GM21381 (cell line): ENCODE measurements at regions not wholly inside any gene's neighbourhood (a gene's known extent, or its start where the extent isn't known, plus 50 kb on each side); places are given as distances from the start of the nearest gene placed in this dataset.

Source experiments
- ATAC-seq: cut with Tn5 transposase; IDR thresholded peaks from one replicate; pipeline ENCODE4 v1.9.1; 2021; ENCODE audit warnings: mild to moderate bottlenecking, moderate library complexity; ENCODE audit not compliant: unreplicated experiment

DNA sequence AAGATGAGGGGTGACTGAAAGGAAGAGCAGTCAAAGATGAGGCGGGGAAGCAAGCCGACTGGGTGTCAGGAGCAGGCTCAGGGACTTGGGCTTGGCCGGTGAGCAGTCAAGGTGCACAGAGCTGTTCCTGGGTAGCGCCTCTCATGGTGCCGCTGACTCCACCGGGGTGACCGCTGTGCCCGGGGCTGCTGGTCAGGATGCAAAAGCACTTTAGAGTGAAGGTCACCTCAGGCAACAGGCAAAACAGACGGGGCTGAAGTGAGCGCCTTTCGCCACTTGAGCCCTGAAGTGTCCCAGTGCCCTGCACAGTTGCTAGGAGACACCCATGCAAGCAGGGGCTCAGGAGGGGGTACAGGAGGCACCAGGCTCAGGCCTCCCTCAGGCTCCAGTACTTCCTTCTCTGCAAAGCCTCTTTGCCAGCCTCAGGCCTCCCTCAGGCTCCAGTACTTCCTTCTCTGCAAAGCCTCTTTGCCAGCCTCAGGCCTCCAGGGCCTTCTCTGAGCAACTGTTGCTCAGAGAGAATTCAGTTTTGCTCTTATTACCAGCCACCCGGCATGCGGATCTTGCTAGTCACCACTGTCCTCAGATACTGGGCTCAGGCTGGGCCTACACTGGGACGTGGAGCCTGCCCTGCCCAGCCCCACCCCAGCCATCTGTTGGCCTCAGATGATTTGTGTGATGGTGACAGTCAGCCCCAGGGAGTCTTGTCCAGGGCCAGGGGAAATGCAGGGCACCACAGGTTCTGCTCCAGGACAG is 99.7 kb upstream of the IRF2BP2 start:
- ATAC-seq = no peak

DNA sequence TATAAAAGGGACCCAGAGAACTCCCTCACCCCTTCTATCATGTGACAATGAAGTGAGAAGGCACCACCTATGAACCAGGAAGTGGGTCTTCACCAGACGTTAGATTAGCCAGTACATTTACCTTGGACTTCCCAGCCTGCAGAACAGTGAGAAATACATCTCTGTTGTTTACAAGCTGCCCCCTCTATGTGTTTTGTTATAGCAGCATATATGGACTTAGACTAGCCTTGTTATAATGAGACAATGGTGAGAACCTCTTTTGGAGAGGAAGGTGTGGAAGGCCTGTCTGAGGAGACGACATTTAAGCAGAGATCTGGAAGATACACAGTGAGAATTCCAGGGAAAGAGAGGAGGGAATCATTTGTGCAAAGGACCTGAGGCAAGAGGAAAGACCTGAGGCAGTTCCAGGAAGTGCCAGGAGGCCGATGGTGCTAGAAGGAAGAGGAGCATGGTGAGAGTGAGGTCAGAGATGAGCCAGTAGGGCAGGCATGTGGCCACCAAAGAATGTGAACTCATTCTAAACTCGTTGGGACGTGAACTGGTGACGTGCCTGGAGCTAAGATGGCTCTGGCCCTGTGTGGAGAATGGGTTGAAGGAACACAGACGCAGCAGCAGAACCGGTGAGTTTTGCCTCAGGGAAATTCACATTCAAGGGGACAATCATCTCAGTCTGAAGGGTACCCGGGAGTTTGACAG is 98.9 kb upstream of the IRF2BP2 start:
- no peak for ATAC-seq

DNA sequence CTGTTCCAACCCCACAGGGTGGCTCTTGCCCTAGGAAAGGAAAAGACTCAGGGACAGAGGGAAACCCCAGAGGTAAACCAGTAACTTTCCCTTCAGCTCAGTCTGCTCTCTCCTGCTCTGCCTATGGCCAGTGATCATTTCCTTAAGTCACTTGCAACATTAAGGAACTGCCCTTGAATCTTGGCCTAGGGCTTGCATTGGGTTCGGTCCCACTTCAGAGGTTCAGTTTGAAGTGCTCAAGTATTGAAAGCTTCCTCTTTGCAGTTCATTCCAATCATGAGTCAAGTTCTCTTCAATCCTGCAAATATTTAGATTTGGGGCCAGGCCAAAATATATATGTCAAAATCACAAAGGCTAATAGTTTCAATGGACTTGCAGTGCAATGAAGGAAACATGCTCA is 97.7 kb upstream of the IRF2BP2 start:
- no peak for ATAC-seq

DNA sequence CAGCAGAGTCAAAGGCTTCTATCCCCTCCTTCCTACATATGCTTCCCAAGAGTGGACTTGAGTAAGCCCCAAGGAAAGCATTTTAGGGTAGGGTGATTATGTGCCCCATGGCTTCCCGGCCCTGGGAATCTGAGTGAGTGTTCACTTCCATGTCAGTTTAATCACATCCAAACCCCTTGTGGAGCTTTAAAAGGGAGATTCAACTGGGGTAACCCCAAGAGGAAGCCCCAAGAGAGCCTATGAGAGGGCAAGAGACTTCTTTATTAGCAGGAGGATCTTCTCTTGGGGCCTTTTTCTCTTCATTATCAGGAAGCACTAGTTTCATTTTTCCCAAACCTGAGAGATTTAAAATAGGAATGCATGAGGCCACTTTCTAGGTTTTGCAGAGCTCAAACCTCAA is 97.0 kb upstream of the IRF2BP2 start:
- no peak for ATAC-seq

DNA sequence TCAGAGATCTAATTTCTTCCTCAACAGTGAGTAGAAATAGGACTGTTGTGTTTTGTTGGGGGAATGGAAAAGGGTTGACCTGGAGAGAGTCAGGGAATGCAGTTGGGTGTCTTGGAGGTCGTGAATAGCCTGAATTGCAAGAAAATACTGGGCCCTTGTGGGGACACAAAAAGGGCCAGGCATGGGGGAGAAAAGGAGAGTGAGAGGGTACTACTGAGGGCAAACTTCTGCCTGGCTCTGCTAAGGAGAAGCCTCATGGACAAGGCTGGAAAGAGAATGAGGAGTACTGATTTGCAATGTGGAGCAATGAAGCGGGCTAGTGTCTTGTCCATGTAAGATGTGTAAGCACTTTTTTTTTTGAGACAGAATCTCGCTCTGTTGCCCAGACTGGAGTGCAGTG is 96.2 kb upstream of the IRF2BP2 start:
- no peak for ATAC-seq

DNA sequence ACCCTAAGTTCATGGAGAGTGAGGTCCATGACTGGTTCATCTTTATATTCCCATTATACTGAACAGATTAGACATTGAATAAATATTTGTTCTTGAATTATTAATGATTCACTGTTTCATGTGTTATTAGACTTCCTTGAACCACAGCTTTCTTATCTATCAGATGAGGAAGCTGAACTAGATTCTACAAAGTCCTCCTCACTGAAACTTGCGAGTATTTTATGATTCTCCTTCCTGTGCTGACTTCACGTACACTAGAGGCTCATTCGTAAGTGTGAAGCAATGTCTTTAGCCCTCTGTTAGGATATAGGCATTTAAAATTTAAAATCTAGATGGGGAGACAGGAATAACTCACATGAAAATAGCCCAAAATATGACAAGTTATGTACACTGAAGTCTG is 95.6 kb upstream of the IRF2BP2 start:
- ATAC-seq = no peak

DNA sequence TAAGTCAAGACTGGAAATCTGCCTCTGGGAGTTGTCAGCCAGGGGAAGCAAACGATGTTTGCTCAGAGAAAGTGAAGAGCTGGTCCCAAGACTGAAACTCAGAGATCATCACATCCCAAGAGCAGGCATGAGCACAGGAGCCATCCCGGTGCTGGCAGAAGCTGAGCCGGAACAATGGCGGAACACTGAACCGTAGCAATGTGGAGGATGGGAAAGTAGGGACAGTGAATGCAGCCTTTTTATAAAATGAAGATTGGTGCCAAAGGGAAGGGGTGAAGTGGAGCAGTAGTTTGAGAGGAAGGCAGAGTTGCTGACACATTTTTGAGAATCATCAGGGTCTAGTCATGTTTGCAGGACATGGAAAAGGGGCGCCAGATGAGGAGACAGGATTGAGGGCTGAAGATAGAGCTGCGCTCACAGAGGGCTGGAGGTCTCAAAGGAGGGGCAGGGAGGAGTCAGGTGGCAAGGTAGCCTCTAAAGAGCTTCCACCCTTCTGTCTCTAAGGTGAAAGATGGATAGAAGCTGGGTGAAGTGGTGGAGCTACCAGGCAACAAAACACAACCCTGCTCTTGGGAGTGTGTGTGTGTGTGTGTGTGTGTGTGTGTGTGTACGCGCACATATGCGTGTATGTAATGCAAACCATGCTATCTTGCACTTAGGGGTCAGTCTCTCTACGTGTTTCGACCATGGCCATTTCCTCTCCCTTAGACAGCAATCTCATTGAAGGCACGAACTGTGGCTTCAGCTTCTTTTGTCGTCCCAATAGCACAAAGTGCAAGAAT is 94.3 kb upstream of the IRF2BP2 start:
- ATAC-seq = no peak

DNA sequence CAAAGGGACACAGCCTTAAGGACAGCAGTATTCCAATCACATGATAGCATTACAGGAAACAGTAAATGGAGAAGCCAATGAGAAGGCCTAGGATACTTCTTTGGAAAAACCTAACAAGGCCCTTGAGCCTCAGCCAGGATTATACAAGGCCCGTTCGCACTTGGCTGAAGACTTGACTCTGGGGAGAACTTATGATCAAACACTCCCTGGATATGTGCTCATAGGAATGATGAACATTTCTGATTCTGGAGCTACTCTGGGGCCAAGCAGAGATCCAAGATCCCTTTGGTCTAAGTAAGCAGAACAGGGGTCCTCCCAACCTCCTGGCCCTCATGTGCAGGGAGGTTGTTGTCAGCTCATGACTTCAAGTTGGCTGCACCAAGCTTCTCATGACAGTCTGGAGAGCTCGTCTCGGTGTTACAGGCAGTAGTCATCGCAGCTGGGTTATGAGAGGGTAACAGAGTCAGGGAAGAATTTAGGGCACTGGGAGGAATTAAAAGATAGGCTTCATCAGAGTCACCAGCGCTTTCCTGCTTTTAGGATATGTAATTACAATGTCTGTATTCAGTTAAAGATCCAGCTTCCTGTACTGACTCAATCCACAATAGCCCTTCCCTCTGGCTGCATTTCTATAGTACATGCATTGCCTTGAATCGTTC is 92.5 kb upstream of the IRF2BP2 start:
- no peak for ATAC-seq

DNA sequence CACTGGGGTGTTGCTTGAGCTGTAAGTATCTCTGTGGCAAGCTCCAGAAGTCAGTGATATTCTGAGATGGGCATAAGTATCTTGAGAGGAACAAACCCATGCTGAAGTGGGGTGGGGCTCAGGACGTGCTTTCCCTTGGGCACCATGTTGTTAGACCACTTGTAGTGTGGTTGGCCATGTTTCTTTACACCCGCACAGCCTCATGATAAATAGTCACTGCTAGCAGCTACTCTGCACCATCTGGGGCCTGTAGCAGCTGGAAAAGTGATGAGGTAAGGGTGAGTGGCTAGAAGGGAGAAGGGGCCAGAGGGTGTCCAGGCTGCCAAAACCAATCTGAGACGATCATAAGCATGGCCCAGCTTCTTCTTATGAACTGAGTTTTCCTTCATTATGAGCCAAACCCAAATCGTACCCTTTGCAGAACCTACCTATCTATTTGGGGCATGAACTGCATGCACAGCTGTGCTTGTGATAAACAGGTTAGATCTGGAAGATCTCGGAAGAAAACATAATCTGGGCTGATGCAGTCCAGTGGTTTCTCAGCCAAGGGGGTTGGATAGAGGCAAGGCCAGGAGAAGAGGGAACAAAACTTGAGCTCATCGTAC is 91.9 kb upstream of the IRF2BP2 start:
- no peak for ATAC-seq

DNA sequence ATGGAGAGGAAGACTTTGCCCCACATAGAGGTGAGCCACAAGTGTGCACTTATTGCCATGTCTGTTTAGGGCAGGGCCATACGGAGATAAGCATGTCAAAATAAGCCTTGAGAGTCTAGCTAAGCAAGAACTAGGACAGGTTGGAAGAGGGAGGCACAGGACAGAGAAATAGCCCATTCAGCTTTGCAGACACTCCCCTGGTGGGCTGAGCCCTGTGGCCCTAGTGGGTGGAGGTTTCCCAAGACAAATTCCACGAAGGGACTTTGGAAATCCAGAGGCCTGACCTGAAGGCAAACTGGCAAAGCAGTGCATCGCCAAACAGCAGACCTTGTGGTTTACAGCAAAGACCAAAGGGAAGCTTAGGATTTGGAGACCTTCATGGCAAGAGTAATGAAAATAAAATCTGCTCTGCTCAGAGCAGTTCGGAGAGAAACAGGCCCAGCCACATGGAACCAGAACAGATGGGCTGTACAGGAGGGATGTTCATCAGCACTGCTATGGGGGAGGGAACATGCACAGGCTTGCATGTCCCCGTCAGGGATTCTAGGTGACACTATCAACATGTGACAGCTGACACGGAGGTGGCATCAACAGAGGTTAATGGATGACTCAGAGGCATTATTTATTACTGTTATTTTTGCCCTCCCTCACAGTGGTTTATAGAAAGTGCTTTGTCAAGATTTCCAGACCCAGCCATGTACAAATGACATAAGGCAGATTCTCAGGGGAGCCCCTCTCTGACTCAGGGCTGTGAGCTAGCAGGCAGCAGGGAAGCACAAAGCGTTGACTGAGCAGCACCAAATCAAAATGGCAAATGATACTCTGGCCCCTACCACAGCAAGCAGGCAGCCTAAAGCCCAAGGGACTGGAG is 90.1 kb upstream of the IRF2BP2 start:
- peak; percentile 59 for ATAC-seq

DNA sequence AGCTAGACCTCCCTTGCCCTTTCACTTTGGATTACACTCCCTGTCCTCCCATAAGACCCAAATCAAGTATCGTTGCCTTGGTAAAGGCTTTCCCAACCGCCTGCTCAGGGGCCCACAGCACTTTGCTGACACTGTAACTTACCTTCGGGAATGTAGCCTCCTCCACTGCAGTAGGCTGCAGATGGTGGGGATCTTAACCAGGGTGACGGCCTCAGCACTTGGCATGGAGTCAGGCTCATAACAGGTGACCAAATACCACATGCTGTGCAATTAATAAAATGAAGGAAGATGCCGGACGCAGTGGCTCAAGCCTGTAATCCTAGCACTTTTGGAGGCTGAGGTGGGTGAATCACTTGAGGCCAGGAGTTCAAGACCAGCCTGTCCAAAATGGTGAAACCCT is 88.7 kb upstream of the IRF2BP2 start:
- ATAC-seq = no peak

DNA sequence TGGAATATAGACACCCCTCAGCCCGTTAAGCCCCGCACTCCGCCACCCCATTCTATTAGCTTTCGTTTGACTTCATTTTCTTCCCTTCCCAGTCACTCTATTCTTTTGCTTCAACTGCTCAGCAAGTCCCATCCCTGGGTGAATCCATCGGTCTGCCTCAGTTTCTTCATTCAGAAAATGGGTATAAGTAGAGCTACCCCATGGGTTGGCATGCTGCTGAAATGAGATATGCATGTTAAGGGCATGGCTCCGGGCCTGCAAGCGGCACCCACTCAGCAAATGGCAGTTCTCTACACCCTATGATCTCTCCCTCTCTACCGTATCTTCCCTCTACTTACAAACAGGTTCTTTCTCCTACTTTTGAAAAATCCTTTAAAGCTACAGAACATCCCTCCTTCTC is 87.8 kb upstream of the IRF2BP2 start:
- no peak for ATAC-seq

DNA sequence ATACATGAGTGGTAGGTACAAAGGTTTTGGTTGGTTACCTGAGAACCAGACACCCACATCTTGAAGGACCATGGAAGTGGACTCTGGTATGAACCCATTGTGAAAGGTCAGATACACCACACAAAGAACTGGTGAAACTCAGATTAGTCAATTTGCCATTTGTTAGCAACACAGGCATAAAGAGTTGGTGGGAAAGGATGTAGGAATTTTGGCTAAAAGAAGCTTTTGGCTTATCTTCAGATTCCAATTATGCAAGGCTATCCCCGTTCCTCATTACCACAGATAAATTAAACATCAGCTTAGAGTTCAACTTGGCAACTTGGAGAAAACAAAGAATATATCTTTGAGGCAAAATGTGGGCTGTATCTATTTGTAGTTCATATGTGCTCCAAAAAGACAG is 87.0 kb upstream of the IRF2BP2 start:
- no peak for ATAC-seq

DNA sequence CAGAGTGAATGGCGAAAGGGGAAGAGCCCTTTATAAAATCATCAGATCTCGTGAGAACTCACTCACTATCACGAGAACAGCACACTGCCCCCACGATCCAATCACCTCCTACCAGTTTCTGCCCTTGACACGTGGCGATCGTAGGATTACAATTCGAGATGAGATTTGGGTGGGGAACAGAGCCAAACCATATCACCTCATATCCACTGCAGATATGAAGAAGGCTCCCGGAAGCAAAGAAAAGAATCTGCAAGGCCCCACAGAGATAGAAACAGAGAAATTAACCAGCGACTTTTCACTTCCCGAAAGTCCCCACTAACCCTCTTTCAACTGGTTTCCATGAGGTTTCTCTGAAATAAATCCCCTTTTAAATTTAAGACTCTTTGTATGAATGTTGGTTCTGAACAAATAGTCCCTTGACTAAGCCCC is 86.2 kb upstream of the IRF2BP2 start:
- peak; percentile 68 for ATAC-seq

DNA sequence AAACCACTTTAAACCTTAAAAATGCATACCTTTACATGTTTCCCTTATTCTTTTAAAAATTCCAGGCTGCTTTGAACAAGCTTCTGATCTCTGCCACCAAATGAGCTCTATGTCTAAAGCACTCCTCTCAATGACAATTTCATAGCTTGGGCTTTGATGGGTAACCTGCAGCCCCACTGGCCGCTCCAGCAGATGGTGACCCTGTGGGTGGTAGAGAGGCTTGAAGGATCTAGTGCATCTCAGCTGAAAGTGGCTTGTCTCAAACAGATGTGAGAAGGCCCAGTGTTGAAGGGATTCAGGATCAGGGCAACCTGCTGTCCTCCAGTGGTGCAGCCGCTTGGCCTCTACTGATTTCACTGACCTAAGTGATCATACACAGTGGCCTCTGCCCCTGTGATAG is 84.7 kb upstream of the IRF2BP2 start:
- no peak for ATAC-seq

DNA sequence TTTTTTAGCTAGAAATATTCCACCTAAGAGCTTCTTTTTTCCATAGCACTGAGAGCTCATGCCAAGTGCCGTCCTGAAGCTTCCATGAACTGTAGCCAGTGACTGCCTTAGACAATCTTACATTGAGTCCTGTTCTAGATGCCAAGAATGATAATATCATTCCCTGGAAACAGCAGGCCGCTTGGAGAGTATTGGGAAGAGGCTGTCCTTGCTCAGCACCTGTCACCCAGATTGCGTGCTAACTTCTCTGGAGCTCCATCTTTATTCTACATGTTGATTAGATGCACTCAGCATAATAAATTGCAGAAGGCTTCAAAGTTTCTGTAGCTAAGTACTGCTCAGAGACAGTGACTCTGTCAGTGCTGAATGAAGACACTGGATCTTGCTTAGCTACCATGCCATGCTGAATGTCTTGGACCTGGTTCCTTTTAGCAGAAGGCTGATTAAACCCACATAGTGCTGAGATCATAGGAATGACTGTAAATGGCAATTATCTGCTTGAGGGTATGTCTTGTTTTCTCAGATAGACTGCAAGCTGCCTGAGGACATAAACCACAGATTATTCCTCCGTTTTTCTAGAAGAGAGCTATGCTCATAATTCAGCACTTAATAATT is 83.1 kb upstream of the IRF2BP2 start:
- no peak for ATAC-seq

DNA sequence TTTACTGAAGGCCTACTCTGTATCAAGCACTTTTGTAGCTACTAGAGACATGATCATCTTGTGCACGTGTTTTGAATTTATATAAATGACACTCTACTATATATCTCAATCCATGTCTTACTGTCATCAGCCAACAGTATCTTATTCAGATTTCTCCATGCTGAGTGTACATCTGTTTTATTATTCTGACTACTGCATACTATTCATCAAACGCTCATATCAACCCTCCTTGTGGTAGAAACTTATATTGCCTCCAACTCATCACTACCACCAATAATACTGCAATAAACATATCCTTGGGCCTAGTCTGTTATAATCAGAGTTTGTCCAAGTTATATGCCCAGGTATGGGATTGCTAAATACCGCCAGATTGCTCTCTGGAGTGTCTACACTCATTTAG is 81.6 kb upstream of the IRF2BP2 start:
- no peak for ATAC-seq

DNA sequence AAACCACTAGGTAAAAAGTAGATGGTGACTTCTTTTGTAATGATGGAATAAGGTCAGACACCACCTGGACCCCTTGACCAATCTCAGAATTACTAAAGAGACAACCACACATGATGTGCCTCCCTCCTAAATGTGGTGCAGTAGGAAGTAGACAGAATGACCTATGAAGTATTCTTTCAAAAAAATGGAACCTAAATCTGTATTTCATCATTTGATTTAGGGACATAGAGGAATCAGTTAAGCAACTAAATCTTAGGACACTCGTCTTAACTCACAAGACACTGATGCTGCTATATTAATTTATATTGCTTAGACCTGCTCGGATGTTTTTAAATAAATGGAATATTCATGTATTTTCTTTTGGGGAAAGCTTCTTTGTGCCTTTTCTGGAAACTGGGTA is 80.9 kb upstream of the IRF2BP2 start:
- no peak for ATAC-seq

DNA sequence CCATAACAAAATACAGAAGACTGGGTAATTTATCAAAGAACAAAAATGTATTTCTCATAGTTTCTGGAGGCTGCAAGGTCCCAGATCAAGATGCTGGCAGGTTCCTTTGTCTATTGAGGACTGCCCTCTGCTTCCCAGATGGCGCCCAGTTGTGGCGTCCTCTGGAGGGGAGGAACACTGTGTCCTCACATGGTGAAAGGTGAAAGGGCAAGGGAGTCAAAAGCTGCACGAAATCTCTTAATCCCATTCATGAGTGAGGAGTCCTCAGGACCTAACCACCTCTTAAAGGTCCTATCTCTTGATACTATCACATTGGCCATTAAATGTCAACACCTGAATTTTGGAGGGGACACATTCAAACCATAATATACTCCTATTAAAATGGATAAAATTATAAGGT is 79.3 kb upstream of the IRF2BP2 start:
- ATAC-seq = no peak

DNA sequence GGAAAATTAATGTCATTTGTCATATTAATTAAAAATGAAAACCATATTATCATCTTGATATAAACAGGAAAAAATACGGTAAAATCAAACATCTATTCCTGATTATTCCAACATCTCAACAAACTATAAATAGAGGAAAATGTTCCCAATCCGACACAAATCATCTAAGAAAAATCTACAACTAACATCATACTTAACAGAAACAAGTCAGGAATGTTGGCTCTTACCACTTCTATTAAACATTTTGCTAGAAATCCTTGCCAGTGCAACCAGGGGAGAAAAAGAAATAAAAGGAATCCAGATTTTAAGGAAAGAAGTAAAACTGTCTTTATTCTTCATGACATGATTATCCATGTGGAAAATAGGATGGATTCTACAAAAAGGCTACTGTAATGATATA is 77.0 kb upstream of the IRF2BP2 start:
- no peak for ATAC-seq
